COLO668 (cell line): ENCODE measurements at regions not wholly inside any gene's neighbourhood (a gene's known extent, or its start where the extent isn't known, plus 50 kb on each side); places are given as distances from the start of the nearest gene placed in this dataset.
"Not testable (repeated sequence)": the region's sequence is repeated elsewhere in the genome, so short reads cannot be mapped to it uniquely, and the experiment has no call there.

Experiments used
- DNase-seq: peaks from one replicate; lab custom pipeline; 2025; ENCODE audit not compliant: unreplicated experiment; lab: John Stamatoyannopoulos, UW

- no peak for DNase-seq
These were observed 178.4 kb upstream of the GPR101 start for GRCh38 chrX:137212078-137212632.

GRCh38 chrX:137198040-137198439, 164.2 kb upstream of the GPR101 start:
- no peak for DNase-seq

GRCh38 chrX:137195991-137196390, 162.2 kb upstream of the GPR101 start:
- no peak for DNase-seq

- DNase-seq: no peak
These were observed 161.5 kb upstream of the GPR101 start for GRCh38 chrX:137195296-137195695.

GRCh38 chrX:137194164-137194563, 160.4 kb upstream of the GPR101 start:
- DNase-seq: peak; percentile 1

GRCh38 chrX:137187540-137187939, 153.7 kb upstream of the GPR101 start:
- DNase-seq: no peak

GRCh38 chrX:137178392-137178791, 144.6 kb upstream of the GPR101 start:
- no peak for DNase-seq

GRCh38 chrX:137172317-137172948, 138.6 kb upstream of the GPR101 start:
- DNase-seq: no peak

GRCh38 chrX:137171626-137172025, 137.8 kb upstream of the GPR101 start:
- no peak for DNase-seq

GRCh38 chrX:137166591-137166990, 132.8 kb upstream of the GPR101 start:
- no peak for DNase-seq

- no peak for DNase-seq
These were observed 130.5 kb upstream of the GPR101 start for GRCh38 chrX:137164329-137164728.

GRCh38 chrX:137151403-137151802, 117.6 kb upstream of the GPR101 start:
- DNase-seq: no peak

- no peak for DNase-seq
These were observed 110.1 kb upstream of the GPR101 start for GRCh38 chrX:137143864-137144263.

- DNase-seq: not testable (repeated sequence)
These were observed 88.9 kb upstream of the GPR101 start for GRCh38 chrX:137122651-137123050.

- DNase-seq: no peak
These were observed 85.3 kb upstream of the GPR101 start for GRCh38 chrX:137119049-137119448.

- no peak for DNase-seq
These were observed 84.7 kb upstream of the GPR101 start for GRCh38 chrX:137118536-137118935.

- DNase-seq: no peak
These were observed 84.3 kb upstream of the GPR101 start for GRCh38 chrX:137118136-137118535.

GRCh38 chrX:137107877-137108276, 74.1 kb upstream of the GPR101 start:
- not testable (repeated sequence) for DNase-seq

GRCh38 chrX:137101273-137101990, 67.6 kb upstream of the GPR101 start:
- no peak for DNase-seq
